Fibroblast of lung (primary cell): ENCODE measurements at regions not wholly inside any gene's neighbourhood (a gene's known extent, or its start where the extent isn't known, plus 50 kb on each side); places are given as distances from the start of the nearest gene placed in this dataset.

Source experiments
- CTCF ChIP-seq, 2 donors: IDR thresholded peaks in 1 of 2; conservative IDR thresholded peaks in 1 of 2; 1 replicate in 1 of 2; 2 replicates in 1 of 2; pipeline ENCODE4 v1.5.1; 2011 to 2012; ENCODE audit warnings: low read length in 2 of 2, control low read depth in 1 of 2, inconsistent platforms in 1 of 2, low read depth in 1 of 2, mild to moderate bottlenecking in 1 of 2
- EZH2 ChIP-seq: IDR thresholded peaks from 2 replicates; pipeline ENCODE4 v1.5.1; 2012; ENCODE audit warnings: low read length, control low read depth, mild to moderate bottlenecking; ENCODE audit errors: missing control alignments

- no peak for TF ChIP-seq CTCF (conservative IDR thresholded peaks at IDR 0.05 in 1 of 2, IDR thresholded peaks at IDR 0.05 in 1 of 2; ENCODE audit: low read depth in 1 of 2, low read length in 2 of 2)
- TF ChIP-seq EZH2 = no peak
Measured at GRCh38 chr5:167840527-167841130, 450.8 kb upstream of the WWC1 start.
